ENCODE measurements at regions not wholly inside any gene's neighbourhood (a gene's known extent, or its start where the extent isn't known, plus 50 kb on each side); places are given as distances from the start of the nearest gene placed in this dataset.
"Not testable (repeated sequence)": the region's sequence is repeated elsewhere in the genome, so short reads cannot be mapped to it uniquely, and the experiment has no call there.

- 0 out of 2 replicates have a peak overlapping the region, but pooled peaks have one; percentile 22 for H3K4me3 ChIP-seq (ENCODE audit: low read depth, low read length)
- H3K27ac ChIP-seq (ENCODE audit: low read depth, low read length): peak overlapping the region; percentile 98
- peaks cover 28% of the 10 kb centered on the region for H3K4me1 ChIP-seq (ENCODE audit: control insufficient read depth, insufficient read depth, low read length)
- peak overlapping the region; percentile 69 for H3K9ac ChIP-seq (ENCODE audit: low read depth, low read length)
- no peaks in the 10 kb centered on the region for H3K27me3 ChIP-seq (ENCODE audit: control insufficient read depth, insufficient read depth, low read length)
- H3K9me3 ChIP-seq (ENCODE audit: control insufficient read depth, insufficient read depth, low read length): no peaks in the 10 kb centered on the region; the same call in 1 of the 2 replicates
- no peaks in the 10 kb centered on the region for H3K36me3 ChIP-seq (ENCODE audit: control insufficient read depth, insufficient read depth, low read length)
Observed at GRCh38 chrX:40852586-40852985, 117.2 kb upstream of the MED14 start.

- H3K9ac ChIP-seq (ENCODE audit: low read depth, low read length): peak overlapping the region; percentile 69
- 0 out of 2 replicates have a peak overlapping the region, but pooled peaks have one; percentile 22 for H3K4me3 ChIP-seq (ENCODE audit: low read depth, low read length)
- peaks cover 28% of the 10 kb centered on the region for H3K4me1 ChIP-seq (ENCODE audit: control insufficient read depth, insufficient read depth, low read length)
- peak overlapping the region; percentile 98 for H3K27ac ChIP-seq (ENCODE audit: low read depth, low read length)
- no peaks in the 10 kb centered on the region for H3K27me3 ChIP-seq (ENCODE audit: control insufficient read depth, insufficient read depth, low read length)
- no peaks in the 10 kb centered on the region for H3K36me3 ChIP-seq (ENCODE audit: control insufficient read depth, insufficient read depth, low read length)
- H3K9me3 ChIP-seq (ENCODE audit: control insufficient read depth, insufficient read depth, low read length): no peaks in the 10 kb centered on the region; the same call in 1 of the 2 replicates
Observed at GRCh38 chrX:40853004-40853815, 117.9 kb upstream of the MED14 start.

DNA sequence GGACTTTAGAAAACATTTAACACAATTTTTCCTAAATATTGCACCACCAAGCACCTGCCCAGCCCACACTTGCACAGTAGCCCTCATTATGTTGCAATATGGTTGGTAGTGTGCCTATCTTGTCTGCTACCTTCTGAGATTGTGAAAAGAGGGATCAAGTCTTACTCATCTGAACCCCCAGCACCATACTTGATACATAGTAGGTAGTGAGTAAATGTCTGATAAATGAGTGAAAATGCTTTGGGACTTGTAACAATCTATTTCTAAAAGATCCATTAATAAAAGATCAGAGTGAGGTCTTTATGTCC is 118.4 kb upstream of the MED14 start:
- Histone ChIP-seq H3K36me3 (ENCODE audit: control insufficient read depth, insufficient read depth, low read length) (no peaks in the 10 kb centered on the region), H3K9ac (ENCODE audit: low read depth, low read length) (peak overlapping the region; percentile 27), H3K27me3 (ENCODE audit: control insufficient read depth, insufficient read depth, low read length) (no peaks in the 10 kb centered on the region), H3K27ac (ENCODE audit: low read depth, low read length) (peak overlapping the region; percentile 98), H3K4me1 (ENCODE audit: control insufficient read depth, insufficient read depth, low read length) (peaks cover 28% of the 10 kb centered on the region), H3K9me3 (ENCODE audit: control insufficient read depth, insufficient read depth, low read length) (no peaks in the 10 kb centered on the region; the same call in 1 of the 2 replicates), H3K4me3 (ENCODE audit: low read depth, low read length) (no peak overlapping the region)

GRCh38 chrX:40854242-40854641 is 118.9 kb upstream of the MED14 start:
- H3K9me3 ChIP-seq (ENCODE audit: control insufficient read depth, insufficient read depth, low read length): peaks cover 4% of the 10 kb centered on the region
- peak overlapping the region; percentile 98 for H3K27ac ChIP-seq (ENCODE audit: low read depth, low read length)
- peak overlapping the region; percentile 41; the same call in 1 of the 2 replicates for H3K9ac ChIP-seq (ENCODE audit: low read depth, low read length)
- peaks cover 28% of the 10 kb centered on the region for H3K4me1 ChIP-seq (ENCODE audit: control insufficient read depth, insufficient read depth, low read length)
- no peaks in the 10 kb centered on the region for H3K27me3 ChIP-seq (ENCODE audit: control insufficient read depth, insufficient read depth, low read length)
- no peaks in the 10 kb centered on the region for H3K36me3 ChIP-seq (ENCODE audit: control insufficient read depth, insufficient read depth, low read length)
- no peak overlapping the region for H3K4me3 ChIP-seq (ENCODE audit: low read depth, low read length)

DNA sequence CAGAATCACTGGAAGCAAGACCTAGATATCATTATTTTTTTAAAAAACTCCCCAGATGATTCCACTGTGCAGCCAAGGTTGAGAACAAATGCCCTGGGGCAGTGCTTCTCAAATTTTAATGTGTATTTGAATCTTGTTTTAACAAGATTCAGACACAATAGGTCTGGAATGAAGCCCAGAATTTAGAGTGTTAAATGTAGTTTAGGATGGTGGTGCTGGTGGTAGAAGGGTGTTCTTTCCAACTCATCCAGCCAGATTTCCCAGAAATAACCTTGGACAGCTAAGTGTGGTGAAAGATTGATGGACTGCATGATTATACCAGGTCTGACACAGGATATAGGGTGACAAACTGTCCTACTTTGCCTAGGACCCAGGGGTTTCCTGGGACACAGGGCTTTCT is 120.1 kb upstream of the MED14 start:
- Histone ChIP-seq H3K9ac (ENCODE audit: low read depth, low read length) (no peak overlapping the region), H3K27ac (ENCODE audit: low read depth, low read length) (peak overlapping the region; percentile 32), H3K4me1 (ENCODE audit: control insufficient read depth, insufficient read depth, low read length) (peaks cover 28% of the 10 kb centered on the region), H3K27me3 (ENCODE audit: control insufficient read depth, insufficient read depth, low read length) (no peaks in the 10 kb centered on the region), H3K9me3 (ENCODE audit: control insufficient read depth, insufficient read depth, low read length) (peaks cover 16% of the 10 kb centered on the region), H3K4me3 (ENCODE audit: low read depth, low read length) (no peak overlapping the region), H3K36me3 (ENCODE audit: control insufficient read depth, insufficient read depth, low read length) (no peaks in the 10 kb centered on the region)

DNA sequence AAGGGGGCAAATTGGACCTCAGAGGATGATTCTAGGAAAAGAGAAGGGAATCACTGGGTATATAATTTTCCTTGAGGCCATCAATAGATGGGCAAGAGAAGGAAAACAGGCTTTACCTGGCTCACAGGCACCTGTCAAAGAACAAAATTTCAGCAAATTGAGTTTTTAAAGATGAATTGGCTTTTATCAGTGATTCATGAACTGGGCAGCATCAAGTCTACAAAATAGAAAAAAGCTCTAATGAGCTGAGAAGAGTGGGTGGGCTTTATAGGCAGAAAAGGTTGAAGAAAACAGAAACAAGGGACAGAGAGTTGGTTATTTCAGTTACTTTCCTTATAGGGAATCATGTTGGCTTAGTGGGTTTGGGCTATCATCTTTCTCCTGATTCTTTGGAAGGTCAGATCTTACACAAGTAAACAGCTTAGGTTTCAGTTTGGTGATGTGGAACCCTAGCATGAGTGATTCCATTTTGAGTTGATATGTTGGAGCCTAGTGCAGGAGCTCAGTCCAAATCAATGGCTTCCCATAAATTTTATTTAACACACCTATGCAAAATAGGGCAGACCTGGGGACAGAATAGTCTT is 120.7 kb upstream of the MED14 start:
- Histone ChIP-seq H3K27ac (ENCODE audit: low read depth, low read length) (no peak overlapping the region), H3K4me3 (ENCODE audit: low read depth, low read length) (no peak overlapping the region), H3K27me3 (ENCODE audit: control insufficient read depth, insufficient read depth, low read length) (no peaks in the 10 kb centered on the region), H3K4me1 (ENCODE audit: control insufficient read depth, insufficient read depth, low read length) (peaks cover 28% of the 10 kb centered on the region), H3K9ac (ENCODE audit: low read depth, low read length) (no peak overlapping the region), H3K36me3 (ENCODE audit: control insufficient read depth, insufficient read depth, low read length) (no peaks in the 10 kb centered on the region), H3K9me3 (ENCODE audit: control insufficient read depth, insufficient read depth, low read length) (peaks cover 22% of the 10 kb centered on the region)

- H3K9ac ChIP-seq (ENCODE audit: low read depth, low read length); H3K4me3 ChIP-seq (ENCODE audit: low read depth, low read length); H3K27ac ChIP-seq (ENCODE audit: low read depth, low read length); H3K27me3 ChIP-seq (ENCODE audit: control insufficient read depth, insufficient read depth, low read length); H3K4me1 ChIP-seq (ENCODE audit: control insufficient read depth, insufficient read depth, low read length); H3K36me3 ChIP-seq (ENCODE audit: control insufficient read depth, insufficient read depth, low read length): not testable (repeated sequence)
- peaks cover 46% of the 10 kb centered on the region for H3K9me3 ChIP-seq (ENCODE audit: control insufficient read depth, insufficient read depth, low read length)
Observed at GRCh38 chrX:40861952-40862554, 126.7 kb upstream of the MED14 start.

GRCh38 chrX:40863260-40863659 is 127.9 kb upstream of the MED14 start:
- not testable (repeated sequence) for H3K27me3 ChIP-seq (ENCODE audit: control insufficient read depth, insufficient read depth, low read length)
- H3K9me3 ChIP-seq (ENCODE audit: control insufficient read depth, insufficient read depth, low read length): peaks cover 46% of the 10 kb centered on the region

DNA sequence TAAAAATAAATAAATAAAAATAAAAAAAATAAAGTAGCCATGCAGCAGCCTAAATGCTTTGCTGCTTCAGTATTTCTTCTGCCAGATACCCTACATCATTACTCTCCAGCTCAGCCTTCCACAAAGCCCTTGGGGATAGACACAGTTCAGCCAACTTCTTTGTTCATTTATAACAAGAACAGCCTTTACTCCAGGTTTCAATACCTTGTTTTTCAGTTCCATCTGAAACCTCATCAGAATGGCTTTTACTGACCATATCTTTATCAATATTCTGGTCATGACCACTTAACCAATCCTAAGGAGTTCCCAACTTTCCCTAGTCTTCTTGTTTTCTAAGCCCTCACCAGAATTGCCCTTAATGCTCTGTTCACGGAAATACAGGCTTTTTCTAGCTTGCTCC is 128.3 kb upstream of the MED14 start:
- Histone ChIP-seq H3K4me1 (ENCODE audit: control insufficient read depth, insufficient read depth, low read length) (no peaks in the 10 kb centered on the region), H3K4me3 (ENCODE audit: low read depth, low read length) (no peak overlapping the region), H3K27me3 (ENCODE audit: control insufficient read depth, insufficient read depth, low read length) (no peaks in the 10 kb centered on the region), H3K9me3 (ENCODE audit: control insufficient read depth, insufficient read depth, low read length) (peaks cover 47% of the 10 kb centered on the region), H3K36me3 (ENCODE audit: control insufficient read depth, insufficient read depth, low read length) (no peaks in the 10 kb centered on the region), H3K9ac (ENCODE audit: low read depth, low read length) (no peak overlapping the region), H3K27ac (ENCODE audit: low read depth, low read length) (no peak overlapping the region)

More at GRCh38 chrX:40863260-40863659, 127.9 kb upstream of the MED14 start:
- H3K4me1 ChIP-seq (ENCODE audit: control insufficient read depth, insufficient read depth, low read length); H3K36me3 ChIP-seq (ENCODE audit: control insufficient read depth, insufficient read depth, low read length); H3K4me3 ChIP-seq (ENCODE audit: low read depth, low read length); H3K9ac ChIP-seq (ENCODE audit: low read depth, low read length); H3K27ac ChIP-seq (ENCODE audit: low read depth, low read length): not testable (repeated sequence)

DNA sequence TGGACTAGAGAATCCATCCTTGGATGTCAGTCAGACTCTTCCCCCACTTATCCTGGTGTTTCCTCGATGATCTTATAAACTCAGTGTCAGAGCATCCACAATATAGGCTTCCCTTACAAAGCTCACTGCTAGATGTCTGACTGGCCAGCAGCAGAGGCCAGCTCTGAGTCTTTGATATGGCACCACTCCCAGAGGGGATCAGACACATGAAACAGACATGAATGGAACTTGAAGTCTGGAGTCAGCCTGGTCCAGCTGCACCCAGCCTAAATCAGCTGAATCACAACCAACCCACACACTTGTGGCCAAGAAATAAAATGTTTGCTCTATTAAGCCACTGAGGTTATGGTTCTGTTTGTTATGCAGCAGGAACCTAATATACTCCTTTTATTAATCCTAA is 129.6 kb upstream of the MED14 start:
- H3K27ac ChIP-seq (ENCODE audit: low read depth, low read length): no peak overlapping the region
- no peak overlapping the region for H3K4me3 ChIP-seq (ENCODE audit: low read depth, low read length)
- peaks cover 41% of the 10 kb centered on the region for H3K9me3 ChIP-seq (ENCODE audit: control insufficient read depth, insufficient read depth, low read length)
- H3K27me3 ChIP-seq (ENCODE audit: control insufficient read depth, insufficient read depth, low read length): no peaks in the 10 kb centered on the region
- no peak overlapping the region for H3K9ac ChIP-seq (ENCODE audit: low read depth, low read length)
- no peaks in the 10 kb centered on the region for H3K4me1 ChIP-seq (ENCODE audit: control insufficient read depth, insufficient read depth, low read length)
- H3K36me3 ChIP-seq (ENCODE audit: control insufficient read depth, insufficient read depth, low read length): no peaks in the 10 kb centered on the region

DNA sequence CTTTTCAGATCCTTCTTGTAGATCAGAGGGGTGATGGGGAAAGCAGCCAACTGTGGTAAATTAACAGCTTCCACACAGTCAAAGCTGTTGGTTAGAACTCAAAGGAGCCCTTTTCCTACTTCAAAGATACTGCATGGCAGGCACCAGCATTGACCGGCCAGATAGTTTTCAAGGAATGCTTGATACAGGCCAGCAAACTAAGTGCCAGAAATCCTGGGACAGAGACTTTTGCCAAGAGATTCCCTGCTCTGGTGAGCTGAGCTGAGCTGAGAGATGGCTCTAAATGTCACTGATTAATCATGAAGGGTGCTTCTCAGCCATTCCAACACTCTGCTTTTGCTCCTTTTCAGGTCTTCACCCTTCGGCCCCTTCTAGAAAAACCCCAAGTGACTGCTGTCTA is 131.6 kb upstream of the MED14 start:
- no peak overlapping the region for H3K4me3 ChIP-seq (ENCODE audit: low read depth, low read length)
- no peaks in the 10 kb centered on the region for H3K4me1 ChIP-seq (ENCODE audit: control insufficient read depth, insufficient read depth, low read length)
- H3K9ac ChIP-seq (ENCODE audit: low read depth, low read length): no peak overlapping the region
- no peaks in the 10 kb centered on the region for H3K36me3 ChIP-seq (ENCODE audit: control insufficient read depth, insufficient read depth, low read length)
- H3K9me3 ChIP-seq (ENCODE audit: control insufficient read depth, insufficient read depth, low read length): peaks cover 22% of the 10 kb centered on the region
- no peak overlapping the region for H3K27ac ChIP-seq (ENCODE audit: low read depth, low read length)
- H3K27me3 ChIP-seq (ENCODE audit: control insufficient read depth, insufficient read depth, low read length): no peaks in the 10 kb centered on the region

Data from HUES48 (cell line).